K562 (cell line): ENCODE measurements at regions not wholly inside any gene's neighbourhood (a gene's known extent, or its start where the extent isn't known, plus 50 kb on each side); places are given as distances from the start of the nearest gene placed in this dataset.

ENCODE experiments used
- AFF1 ChIP-seq, 2 experiments: fragments of 450-650 bp; IDR thresholded peaks; 2 replicates each; pipeline ENCODE4 v1.6.1; 2018; ENCODE audit warnings: mild to moderate bottlenecking in 2 of 2, low read depth in 1 of 2; ENCODE audit not compliant: partially characterized antibody in 2 of 2
- EGR1 ChIP-seq: fragments of 450-650 bp; conservative IDR thresholded peaks from 2 replicates; pipeline ENCODE4 v1.6.1; 2017; ENCODE audit warnings: mild to moderate bottlenecking
- JUND ChIP-seq, 2 experiments: IDR thresholded peaks; 2 replicates in 1 of 2; 3 replicates in 1 of 2; pipeline ENCODE4 v1.6.1; 2011; ENCODE audit warnings: borderline replicate concordance in 2 of 2, low read depth in 2 of 2, low read length in 2 of 2, improper control_type of control experiment in 1 of 2, missing biosample characterization in 1 of 2, missing genetic modification characterization in 1 of 2, missing genetic modification reagents in 1 of 2
- MTA1 ChIP-seq: fragments of 450-650 bp; IDR thresholded peaks from 2 replicates; pipeline ENCODE4 v1.6.1; 2017; ENCODE audit warnings: borderline replicate concordance
- NR3C1 ChIP-seq: sonication (generic); formaldehyde crosslinking; IDR thresholded peaks from 2 replicates; pipeline ENCODE4 v1.8.1; 2022; ENCODE audit warnings: missing genetic modification reagents
- POLR2A ChIP-seq: fragments of 450-650 bp; conservative IDR thresholded peaks from 2 replicates; pipeline ENCODE4 v1.6.1; 2016
- SMARCA5 ChIP-seq: fragments of 450-650 bp; IDR thresholded peaks from 2 replicates; pipeline ENCODE4 v1.6.1; 2016
- TEAD4 ChIP-seq, 2 experiments: sonication (generic) in 1 of 2; formaldehyde crosslinking in 1 of 2; IDR thresholded peaks; 2 replicates each; pipeline versions ENCODE4 v1.6.1 to v1.8.0; 2012 to 2022; ENCODE audit warnings: borderline replicate concordance in 1 of 2, inconsistent platforms in 1 of 2, low read length in 1 of 2, mild to moderate bottlenecking in 1 of 2, missing genetic modification reagents in 1 of 2
- TF ChIP-seq, protein P1 (sequence below), 2 experiments: fragments of 450-650 bp in 1 of 2; sonication (generic) in 1 of 2; formaldehyde crosslinking in 1 of 2; IDR thresholded peaks; 2 replicates each; pipeline versions ENCODE4 v1.7.1 to v1.9.0; 2016 to 2022; ENCODE audit warnings: inconsistent platforms in 1 of 2, mild to moderate bottlenecking in 1 of 2, missing genetic modification reagents in 1 of 2

DNA sequence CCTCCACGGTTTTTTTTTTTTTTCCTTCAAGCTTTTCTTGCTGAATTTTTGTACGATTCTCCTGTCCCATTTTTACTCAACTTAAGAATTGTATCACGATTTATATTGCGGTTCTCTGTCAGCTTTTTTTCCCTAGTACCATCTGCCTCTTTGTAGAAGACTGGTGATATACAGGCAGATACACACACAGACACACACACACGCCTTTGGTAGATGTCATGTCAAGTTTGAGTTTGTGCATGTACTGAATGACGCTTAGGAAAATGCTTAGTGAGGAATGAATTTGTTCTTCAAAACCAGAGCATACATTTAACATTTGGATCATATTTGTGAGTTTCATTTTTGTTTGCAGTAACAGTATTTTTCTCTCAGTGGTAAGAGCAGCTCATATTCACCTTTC, 82.0 kb upstream of the MBNL2 start:
- TF ChIP-seq EGR1, result no peak
- no peak for TF ChIP-seq AFF1 (IDR thresholded peaks at IDR 0.05; ENCODE audit: low read depth in 1 of 2, partially characterized antibody in 2 of 2)
- TF ChIP-seq JUND (IDR thresholded peaks at IDR 0.05; ENCODE audit: borderline replicate concordance, low read depth, low read length), result no peak
- TF ChIP-seq JUND (tag; IDR thresholded peaks at IDR 0.05; ENCODE audit: borderline replicate concordance, low read depth, low read length), result no peak
- TF ChIP-seq, protein P1, sequence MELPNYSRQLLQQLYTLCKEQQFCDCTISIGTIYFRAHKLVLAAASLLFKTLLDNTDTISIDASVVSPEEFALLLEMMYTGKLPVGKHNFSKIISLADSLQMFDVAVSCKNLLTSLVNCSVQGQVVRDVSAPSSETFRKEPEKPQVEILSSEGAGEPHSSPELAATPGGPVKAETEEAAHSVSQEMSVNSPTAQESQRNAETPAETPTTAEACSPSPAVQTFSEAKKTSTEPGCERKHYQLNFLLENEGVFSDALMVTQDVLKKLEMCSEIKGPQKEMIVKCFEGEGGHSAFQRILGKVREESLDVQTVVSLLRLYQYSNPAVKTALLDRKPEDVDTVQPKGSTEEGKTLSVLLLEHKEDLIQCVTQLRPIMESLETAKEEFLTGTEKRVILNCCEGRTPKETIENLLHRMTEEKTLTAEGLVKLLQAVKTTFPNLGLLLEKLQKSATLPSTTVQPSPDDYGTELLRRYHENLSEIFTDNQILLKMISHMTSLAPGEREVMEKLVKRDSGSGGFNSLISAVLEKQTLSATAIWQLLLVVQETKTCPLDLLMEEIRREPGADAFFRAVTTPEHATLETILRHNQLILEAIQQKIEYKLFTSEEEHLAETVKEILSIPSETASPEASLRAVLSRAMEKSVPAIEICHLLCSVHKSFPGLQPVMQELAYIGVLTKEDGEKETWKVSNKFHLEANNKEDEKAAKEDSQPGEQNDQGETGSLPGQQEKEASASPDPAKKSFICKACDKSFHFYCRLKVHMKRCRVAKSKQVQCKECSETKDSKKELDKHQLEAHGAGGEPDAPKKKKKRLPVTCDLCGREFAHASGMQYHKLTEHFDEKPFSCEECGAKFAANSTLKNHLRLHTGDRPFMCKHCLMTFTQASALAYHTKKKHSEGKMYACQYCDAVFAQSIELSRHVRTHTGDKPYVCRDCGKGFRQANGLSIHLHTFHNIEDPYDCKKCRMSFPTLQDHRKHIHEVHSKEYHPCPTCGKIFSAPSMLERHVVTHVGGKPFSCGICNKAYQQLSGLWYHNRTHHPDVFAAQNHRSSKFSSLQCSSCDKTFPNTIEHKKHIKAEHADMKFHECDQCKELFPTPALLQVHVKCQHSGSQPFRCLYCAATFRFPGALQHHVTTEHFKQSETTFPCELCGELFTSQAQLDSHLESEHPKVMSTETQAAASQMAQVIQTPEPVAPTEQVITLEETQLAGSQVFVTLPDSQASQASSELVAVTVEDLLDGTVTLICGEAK (IDR thresholded peaks at IDR 0.05), result no peak
- TF ChIP-seq, protein P1 (CRISPR knock-in tag; IDR thresholded peaks at IDR 0.05), result no peak
- no peak for TF ChIP-seq TEAD4 (IDR thresholded peaks at IDR 0.05; ENCODE audit: low read length)
- no peak for TF ChIP-seq TEAD4 (CRISPR knock-in tag; IDR thresholded peaks at IDR 0.05; ENCODE audit: borderline replicate concordance)
- TF ChIP-seq MTA1, result no peak
- no peak for TF ChIP-seq POLR2A
- TF ChIP-seq NR3C1 (CRISPR knock-in tag), result no peak
- TF ChIP-seq SMARCA5, result no peak
